ENCODE measurements at regions not wholly inside any gene's neighbourhood (a gene's known extent, or its start where the extent isn't known, plus 50 kb on each side); places are given as distances from the start of the nearest gene placed in this dataset.

GRCh38 chr7:18262058-18262457 lies 233.5 kb upstream of the HDAC9 start:
- TF ChIP-seq NFIC (IDR thresholded peaks at IDR 0.05) (no peak), USF1 (IDR thresholded peaks at IDR 0.05) (no peak), EP300 (IDR thresholded peaks at IDR 0.05; ENCODE audit: borderline replicate concordance) (no peak), TEAD4 (IDR thresholded peaks at IDR 0.05) (no peak), YY1 (IDR thresholded peaks at IDR 0.05; ENCODE audit: low read depth) (no peak), EGR1 (IDR thresholded peaks at IDR 0.05) (no peak)

GRCh38 chr7:18265611-18266281 lies 229.8 kb upstream of the HDAC9 start:
- no peak for TF ChIP-seq USF1 (IDR thresholded peaks at IDR 0.05)
- no peak for TF ChIP-seq MAX (IDR thresholded peaks at IDR 0.05)
- TF ChIP-seq RAD21 (IDR thresholded peaks at IDR 0.05; ENCODE audit: low read depth) = no peak
- TF ChIP-seq TAF1 (IDR thresholded peaks at IDR 0.05; ENCODE audit: low read depth) = no peak
- TF ChIP-seq REST (IDR thresholded peaks at IDR 0.05; ENCODE audit: low read depth) = no peak
- TF ChIP-seq FOXM1 (IDR thresholded peaks at IDR 0.05; ENCODE audit: borderline replicate concordance, low read depth) = no peak
- no peak for TF ChIP-seq NFIC (IDR thresholded peaks at IDR 0.05)
- no peak for TF ChIP-seq TEAD4 (IDR thresholded peaks at IDR 0.05)
- no peak for TF ChIP-seq EP300 (IDR thresholded peaks at IDR 0.05; ENCODE audit: borderline replicate concordance)
- no peak for TF ChIP-seq CEBPB (IDR thresholded peaks at IDR 0.05)

GRCh38 chr7:18268571-18268970 lies 227.0 kb upstream of the HDAC9 start:
- TF ChIP-seq NFIC (IDR thresholded peaks at IDR 0.05) (no peak), MAX (IDR thresholded peaks at IDR 0.05) (no peak), EGR1 (IDR thresholded peaks at IDR 0.05) (no peak), CREB1 (IDR thresholded peaks at IDR 0.05; ENCODE audit: low read depth) (no peak), FOXM1 (IDR thresholded peaks at IDR 0.05; ENCODE audit: borderline replicate concordance, low read depth) (no peak), TCF12 (IDR thresholded peaks at IDR 0.05; ENCODE audit: low read depth) (no peak), REST (IDR thresholded peaks at IDR 0.05; ENCODE audit: low read depth) (no peak), EP300 (IDR thresholded peaks at IDR 0.05; ENCODE audit: borderline replicate concordance) (no peak), TAF1 (IDR thresholded peaks at IDR 0.05; ENCODE audit: low read depth) (no peak), ZBTB7A (IDR thresholded peaks at IDR 0.05; ENCODE audit: low read depth) (no peak), YY1 (IDR thresholded peaks at IDR 0.05; ENCODE audit: low read depth) (no peak), CEBPB (IDR thresholded peaks at IDR 0.05) (no peak), TEAD4 (IDR thresholded peaks at IDR 0.05) (no peak), RAD21 (IDR thresholded peaks at IDR 0.05; ENCODE audit: low read depth) (no peak), USF1 (IDR thresholded peaks at IDR 0.05) (no peak)

GRCh38 chr7:18276380-18276779 lies 219.2 kb upstream of the HDAC9 start:
- TF ChIP-seq TCF12 (IDR thresholded peaks at IDR 0.05; ENCODE audit: low read depth) (no peak), REST (IDR thresholded peaks at IDR 0.05; ENCODE audit: low read depth) (no peak), CEBPB (IDR thresholded peaks at IDR 0.05) (no peak), TEAD4 (IDR thresholded peaks at IDR 0.05) (no peak), MAX (IDR thresholded peaks at IDR 0.05) (no peak), NFIC (IDR thresholded peaks at IDR 0.05) (no peak), RAD21 (IDR thresholded peaks at IDR 0.05; ENCODE audit: low read depth) (no peak), ZBTB7A (IDR thresholded peaks at IDR 0.05; ENCODE audit: low read depth) (no peak), TAF1 (IDR thresholded peaks at IDR 0.05; ENCODE audit: low read depth) (no peak), FOXM1 (IDR thresholded peaks at IDR 0.05; ENCODE audit: borderline replicate concordance, low read depth) (no peak), EP300 (IDR thresholded peaks at IDR 0.05; ENCODE audit: borderline replicate concordance) (no peak), USF1 (IDR thresholded peaks at IDR 0.05) (no peak), EGR1 (IDR thresholded peaks at IDR 0.05) (no peak), CREB1 (IDR thresholded peaks at IDR 0.05; ENCODE audit: low read depth) (no peak), YY1 (IDR thresholded peaks at IDR 0.05; ENCODE audit: low read depth) (no peak)

Data from Ishikawa (cell line).